ENCODE measurements at regions not wholly inside any gene's neighbourhood (a gene's known extent, or its start where the extent isn't known, plus 50 kb on each side); places are given as distances from the start of the nearest gene placed in this dataset.
A peak's percentile ranks its signal among the peaks of the same experiment; 100 is the strongest.
"Not testable (repeated sequence)": the region's sequence is repeated elsewhere in the genome, so short reads cannot be mapped to it uniquely, and the experiment has no call there.

DNA sequence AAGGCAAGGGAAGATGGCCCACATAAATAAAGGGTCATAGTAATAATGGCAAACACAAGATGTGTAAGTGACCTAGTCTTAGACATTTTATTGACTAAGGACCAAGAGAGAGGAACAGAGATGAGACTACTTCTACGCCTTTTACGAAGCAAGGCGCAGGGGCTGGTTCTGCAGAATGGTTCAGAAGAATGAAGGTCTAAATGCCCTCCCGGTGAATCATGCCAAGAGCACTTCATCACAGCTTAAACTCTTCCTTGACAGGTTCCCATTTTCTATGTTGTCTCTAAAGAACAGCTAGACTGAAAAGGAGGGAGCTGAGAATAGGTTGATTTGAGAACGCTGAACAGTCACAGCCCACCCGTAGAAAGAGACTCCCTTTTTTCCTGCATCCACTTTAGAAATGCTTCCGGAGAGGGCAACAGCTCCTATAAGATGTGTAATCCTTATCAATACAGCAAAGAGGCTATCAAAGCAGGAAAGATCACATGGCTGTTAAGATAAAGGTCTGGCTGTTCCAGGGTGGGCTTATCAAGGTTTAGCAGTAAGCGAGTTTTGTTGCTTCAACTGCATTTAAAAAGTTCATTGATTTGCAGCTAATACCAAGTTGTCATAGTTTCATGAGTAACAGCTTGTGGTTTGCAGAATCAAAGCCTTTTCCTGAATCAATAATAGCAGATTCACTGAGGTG is 93.4 kb upstream of the AUTS2 start:
- DNase-seq (ENCODE audit: low spot score), result peak; percentile 19

GRCh38 chr7:69508736-69509135 is 89.5 kb upstream of the AUTS2 start:
- no peak for DNase-seq (ENCODE audit: low spot score)

DNA sequence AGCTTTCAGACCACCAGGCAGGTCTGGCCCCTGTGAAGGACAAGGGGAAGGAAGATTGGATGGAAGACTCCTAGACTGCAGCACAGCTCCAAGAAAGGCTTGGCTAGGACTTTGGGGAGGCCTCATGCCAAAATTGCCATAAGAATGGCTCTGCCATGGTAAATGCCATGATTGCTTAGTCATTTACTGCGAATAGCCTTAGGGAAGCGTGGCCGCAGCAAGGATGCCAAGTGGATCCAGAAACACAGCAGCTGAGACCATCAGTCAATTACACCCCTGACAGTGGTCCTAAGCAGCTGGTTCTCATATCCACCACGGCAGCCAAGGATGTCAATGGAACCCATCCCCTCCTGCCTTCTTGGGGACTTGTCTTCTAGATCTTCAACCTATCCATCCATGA is 88.2 kb upstream of the AUTS2 start:
- DNase-seq (ENCODE audit: low spot score), result no peak

DNA sequence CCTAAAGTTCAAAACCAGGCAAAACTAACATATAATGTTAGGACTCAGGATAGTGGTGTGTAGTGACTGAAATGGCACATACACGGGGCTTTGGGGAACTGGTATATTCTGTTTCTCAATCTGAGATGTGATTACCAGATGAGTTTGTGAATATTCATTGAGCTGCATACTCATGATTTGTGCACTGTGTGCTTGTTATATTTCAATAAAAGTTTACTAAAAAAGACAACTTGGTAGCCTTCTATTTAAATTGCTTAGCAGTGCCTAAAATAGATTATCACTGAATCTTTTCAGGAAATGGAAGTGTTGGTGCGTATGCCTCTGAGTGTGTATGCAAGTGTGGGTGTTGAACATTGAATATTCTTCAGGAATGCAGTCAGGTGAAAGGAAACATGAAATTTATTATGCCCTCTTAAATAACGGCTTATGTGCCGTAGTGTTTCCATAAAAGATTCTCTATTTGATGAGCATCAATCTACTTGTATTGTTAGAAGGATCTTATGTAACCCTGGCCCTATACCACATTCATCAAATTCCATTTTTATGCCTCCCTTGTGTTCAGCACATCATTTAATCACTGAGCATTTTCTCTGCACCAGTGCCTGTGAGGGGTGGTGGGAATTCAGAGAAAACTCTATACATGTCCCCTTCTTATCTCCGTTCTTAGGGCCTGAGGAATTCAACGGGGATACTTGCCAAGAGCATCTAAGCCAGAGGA is 82.6 kb upstream of the AUTS2 start:
- no peak for DNase-seq (ENCODE audit: low spot score)

DNA sequence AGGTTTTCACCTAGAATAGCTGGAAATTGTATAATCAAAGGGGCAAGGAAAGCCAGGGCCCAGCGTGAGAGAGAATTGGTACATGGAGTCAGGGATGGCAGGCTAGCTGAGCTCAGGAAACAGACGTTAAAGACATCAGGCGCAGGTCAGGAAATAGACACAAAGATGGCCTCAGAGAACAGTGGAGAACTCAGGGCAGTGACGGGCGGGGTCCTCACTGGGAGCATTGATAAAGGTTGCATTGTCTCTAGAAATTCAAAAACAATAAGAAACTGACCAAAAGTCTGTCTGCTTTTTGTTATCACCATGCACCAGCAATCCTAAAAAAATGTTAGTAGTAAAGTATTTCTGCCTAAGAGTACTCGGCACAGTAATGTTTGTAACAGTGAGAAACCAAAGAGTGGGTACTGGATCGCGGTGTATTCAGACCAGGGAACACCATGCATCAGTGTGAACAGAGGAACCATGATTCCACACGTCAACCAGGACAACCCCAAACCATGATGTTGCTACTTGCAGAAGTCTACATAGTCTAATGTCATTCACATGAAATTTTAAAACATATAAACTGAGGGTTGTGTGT is 81.9 kb upstream of the AUTS2 start:
- DNase-seq (ENCODE audit: low spot score), result no peak

GRCh38 chr7:69517985-69518704 is 80.1 kb upstream of the AUTS2 start:
- no peak for DNase-seq (ENCODE audit: low spot score)

DNA sequence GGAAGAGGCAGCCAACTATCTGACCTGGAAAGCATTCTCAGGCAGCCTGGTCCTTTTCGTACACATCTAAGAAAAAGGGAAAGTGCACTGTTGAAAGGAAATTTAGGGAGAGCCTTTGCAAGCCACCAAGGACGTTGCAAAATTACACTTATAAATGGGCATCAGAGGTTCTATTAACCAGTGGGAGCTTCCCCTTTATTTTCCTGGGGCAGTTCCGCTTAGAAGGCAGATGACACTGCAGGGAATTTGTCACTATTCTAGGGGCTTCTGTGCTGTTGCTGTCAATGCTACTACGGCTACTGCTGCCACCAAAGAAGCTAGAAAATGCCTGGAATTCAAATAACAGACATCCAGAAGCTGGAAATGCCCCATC is 79.6 kb upstream of the AUTS2 start:
- DNase-seq (ENCODE audit: low spot score), result no peak

GRCh38 chr7:69526570-69526969 is 71.7 kb upstream of the AUTS2 start:
- no peak for DNase-seq (ENCODE audit: low spot score)

GRCh38 chr7:69527706-69528105 is 70.6 kb upstream of the AUTS2 start:
- no peak for DNase-seq (ENCODE audit: low spot score)

GRCh38 chr7:69531050-69531449 is 67.2 kb upstream of the AUTS2 start:
- no peak for DNase-seq (ENCODE audit: low spot score)

DNA sequence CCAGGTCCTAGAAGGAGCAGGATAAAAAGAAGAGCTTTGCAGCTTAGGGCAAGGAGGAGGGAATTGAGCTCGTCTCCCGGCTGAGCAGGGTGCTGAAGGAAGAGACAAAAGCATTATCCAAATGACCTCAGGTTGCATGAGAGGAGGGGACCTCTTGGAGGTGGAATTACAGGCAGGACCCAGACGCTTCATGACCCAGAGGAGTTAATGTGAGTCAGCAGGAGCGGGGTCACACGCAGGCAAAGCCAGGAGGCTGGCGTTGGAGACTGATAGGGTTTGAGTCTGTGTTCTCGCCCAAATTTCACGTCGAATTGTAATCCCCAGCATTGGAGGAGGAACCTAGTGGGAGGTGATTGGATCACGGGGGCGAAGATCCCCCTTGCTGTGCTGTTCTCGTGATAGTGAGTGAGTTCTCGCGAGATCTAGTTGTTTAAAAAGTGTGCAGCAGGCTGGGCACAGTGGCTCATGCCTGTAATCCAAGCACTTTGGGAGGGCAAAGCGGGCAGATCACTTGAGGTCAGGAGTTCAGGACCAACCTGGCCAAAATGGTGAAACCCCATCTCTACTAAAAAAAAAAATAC is 63.7 kb upstream of the AUTS2 start:
- DNase-seq (ENCODE audit: low spot score), result no peak

- no peak for DNase-seq (ENCODE audit: low spot score)
Observed at GRCh38 chr7:69537691-69538090, 60.6 kb upstream of the AUTS2 start.

DNA sequence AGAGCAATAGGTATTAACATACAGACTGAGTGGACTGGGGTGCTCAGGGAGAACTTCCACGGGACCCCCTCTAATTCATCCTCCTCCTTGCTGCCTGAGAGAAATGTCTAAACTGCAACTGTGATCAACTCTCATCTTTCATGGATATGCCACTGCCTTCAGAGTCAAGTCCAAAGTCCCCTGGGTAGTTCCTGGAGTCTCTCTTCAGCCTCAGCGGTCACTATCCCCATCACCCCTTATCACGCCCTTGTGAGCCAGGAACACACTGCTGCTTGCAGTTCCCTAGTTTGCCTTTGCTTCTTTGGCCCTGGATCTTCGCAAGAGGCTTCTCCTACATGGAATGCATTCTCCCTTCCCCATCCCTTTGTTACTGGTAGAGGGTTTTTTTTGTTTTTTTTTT is 58.7 kb upstream of the AUTS2 start:
- no peak for DNase-seq (ENCODE audit: low spot score)

GRCh38 chr7:69540287-69540686 is 58.0 kb upstream of the AUTS2 start:
- DNase-seq (ENCODE audit: low spot score), result no peak

DNA sequence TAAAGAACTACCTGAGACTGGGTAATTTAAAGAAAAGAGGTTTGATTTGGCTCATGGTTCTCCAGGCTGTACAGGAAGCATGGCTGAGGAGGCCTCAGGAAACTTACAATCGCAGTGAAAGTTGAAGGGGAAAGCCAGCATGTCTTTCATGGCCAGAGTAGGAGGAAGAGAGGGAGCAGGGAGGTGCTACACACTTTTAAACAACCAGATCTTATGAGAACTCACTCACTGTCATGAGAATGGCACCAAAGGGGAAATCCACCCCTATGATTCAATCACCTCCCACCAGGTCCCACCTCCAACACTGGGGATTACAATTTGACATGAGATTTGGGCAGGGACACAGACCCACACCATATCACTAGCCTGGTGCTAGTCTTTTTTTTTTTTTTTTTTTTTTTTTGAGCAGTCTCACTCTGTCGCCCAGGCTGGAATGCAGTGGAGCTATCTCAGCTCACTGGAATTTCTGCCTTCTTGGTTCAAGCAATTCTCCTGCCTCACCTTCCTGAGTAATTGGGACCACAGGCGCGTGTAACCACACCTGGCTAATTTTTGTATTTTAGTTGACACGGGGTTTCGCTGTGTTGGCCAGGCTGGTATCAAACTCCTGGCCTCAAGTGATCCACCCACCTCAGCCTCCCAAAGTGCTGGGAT is 56.4 kb upstream of the AUTS2 start:
- DNase-seq (ENCODE audit: low spot score), result not testable (repeated sequence)

- DNase-seq (ENCODE audit: low spot score), result no peak
Observed at GRCh38 chr7:69545175-69545574, 53.1 kb upstream of the AUTS2 start.

All from A172 (cell line).